ENCODE measurements at regions not wholly inside any gene's neighbourhood (a gene's known extent, or its start where the extent isn't known, plus 50 kb on each side); places are given as distances from the start of the nearest gene placed in this dataset.

GRCh38 chr14:85310491-85311272 is 219.3 kb upstream of the FLRT2 start:
- no peak overlapping the region for H3K23ac ChIP-seq (ENCODE audit: low read length)
- no peak overlapping the region for H4K8ac ChIP-seq (ENCODE audit: low read depth, low read length)
- H2BK120ac ChIP-seq (ENCODE audit: insufficient read depth, low read length, poor library complexity) = no peak overlapping the region
- no peak overlapping the region for H3K4ac ChIP-seq (ENCODE audit: low read depth, low read length)
- H3K4me3 ChIP-seq (ENCODE audit: low read depth, low read length) = no peak overlapping the region
- H3K79me2 ChIP-seq (ENCODE audit: control insufficient read depth, insufficient read depth, low read length, poor library complexity) = no peaks in the 10 kb centered on the region
- H2AFZ ChIP-seq (ENCODE audit: insufficient read depth, low read length, poor library complexity) = no peak overlapping the region
- H3K36me3 ChIP-seq (ENCODE audit: control insufficient read depth in 1 of 2, insufficient read depth in 2 of 2, low read length in 2 of 2) = no peaks in the 10 kb centered on the region
- H4K12ac ChIP-seq (ENCODE audit: low read depth, low read length) = no peak overlapping the region
- H2AK5ac ChIP-seq (ENCODE audit: low read length) = no peak overlapping the region
- no peak overlapping the region for H4K91ac ChIP-seq (ENCODE audit: low read depth, low read length)
- no peaks in the 10 kb centered on the region for H3K79me1 ChIP-seq (ENCODE audit: low read length)
- WGBS (ENCODE audit: extremely low coverage, insufficient coverage, insufficient read length) = no CpG with 5 or more reads among the region's 8 CpGs
- H3K4me1 ChIP-seq (ENCODE audit: control insufficient read depth in 1 of 2, insufficient read depth in 2 of 2, low read length in 2 of 2) = no peaks in the 10 kb centered on the region
- no peak overlapping the region for H2BK12ac ChIP-seq (ENCODE audit: low read length)
- no peaks in the 10 kb centered on the region for H3K27me3 ChIP-seq (ENCODE audit: insufficient read depth, low read length)
- DNase-seq = no peak
- no peak overlapping the region for H3K9ac ChIP-seq (ENCODE audit: low read length)
- no peak overlapping the region for H3K4me2 ChIP-seq (ENCODE audit: low read length)
- H3K14ac ChIP-seq (ENCODE audit: low read length) = no peak overlapping the region
- no peak overlapping the region for H3K18ac ChIP-seq (ENCODE audit: low read length)
- no peak overlapping the region for H3K27ac ChIP-seq (ENCODE audit: low read depth, low read length)
- H2BK5ac ChIP-seq (ENCODE audit: low read depth, low read length, poor library complexity) = no peak overlapping the region
- H3K9me3 ChIP-seq (ENCODE audit: insufficient read depth, low read depth, low read length) = peaks cover 2% of the 10 kb centered on the region

DNA sequence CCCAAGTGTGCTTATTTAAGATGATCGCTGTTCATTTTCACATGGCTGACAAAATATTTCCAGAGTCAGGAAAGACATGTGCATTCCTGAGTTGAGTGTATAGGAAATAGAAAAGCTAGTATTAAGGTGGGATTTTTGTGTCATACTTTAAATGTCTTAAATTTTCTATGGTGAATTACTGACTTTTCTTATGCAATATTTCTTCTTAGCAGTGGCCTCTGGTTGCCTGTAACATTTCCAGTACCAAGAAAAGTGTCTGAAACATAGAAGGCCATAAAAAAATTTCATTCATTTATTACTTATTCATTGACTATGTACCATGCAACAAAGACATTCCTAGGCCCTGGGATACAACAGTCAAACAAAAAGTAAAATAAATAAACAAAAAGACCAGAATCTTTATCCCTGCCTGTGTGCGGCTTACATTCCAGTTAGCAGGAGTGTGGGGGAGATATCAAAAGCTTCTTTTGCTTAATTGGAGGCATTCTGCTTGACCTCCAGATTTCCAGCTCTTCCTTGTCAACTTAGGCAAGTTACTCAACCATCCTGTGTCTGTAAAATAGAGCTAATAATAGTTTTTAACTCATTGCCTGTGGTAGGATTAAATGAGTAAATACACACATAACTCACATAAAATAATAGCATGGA is 216.3 kb upstream of the FLRT2 start:
- no peak overlapping the region for H4K91ac ChIP-seq (ENCODE audit: low read depth, low read length)
- H4K8ac ChIP-seq (ENCODE audit: low read depth, low read length) = no peak overlapping the region
- no peak overlapping the region for H3K27ac ChIP-seq (ENCODE audit: low read depth, low read length)
- no peak overlapping the region for H3K4ac ChIP-seq (ENCODE audit: low read depth, low read length)
- H4K12ac ChIP-seq (ENCODE audit: low read depth, low read length) = no peak overlapping the region
- H2BK12ac ChIP-seq (ENCODE audit: low read length) = no peak overlapping the region
- DNase-seq = no peak
- H3K9ac ChIP-seq (ENCODE audit: low read length) = no peak overlapping the region
- no peaks in the 10 kb centered on the region for H3K79me2 ChIP-seq (ENCODE audit: control insufficient read depth, insufficient read depth, low read length, poor library complexity)
- H2AK5ac ChIP-seq (ENCODE audit: low read length) = no peak overlapping the region
- no peak overlapping the region for H3K18ac ChIP-seq (ENCODE audit: low read length)
- no peak overlapping the region for H2BK5ac ChIP-seq (ENCODE audit: low read depth, low read length, poor library complexity)
- H3K9me3 ChIP-seq (ENCODE audit: insufficient read depth, low read depth, low read length) = peaks cover 2% of the 10 kb centered on the region
- H3K27me3 ChIP-seq (ENCODE audit: insufficient read depth, low read length) = no peaks in the 10 kb centered on the region
- no peaks in the 10 kb centered on the region for H3K79me1 ChIP-seq (ENCODE audit: low read length)
- H3K4me3 ChIP-seq (ENCODE audit: low read depth, low read length) = no peak overlapping the region
- WGBS (ENCODE audit: extremely low coverage, insufficient coverage, insufficient read length) = no CpG with 5 or more reads among the region's 2 CpGs
- H2BK120ac ChIP-seq (ENCODE audit: insufficient read depth, low read length, poor library complexity) = no peak overlapping the region
- H3K14ac ChIP-seq (ENCODE audit: low read length) = no peak overlapping the region
- no peaks in the 10 kb centered on the region for H3K36me3 ChIP-seq (ENCODE audit: control insufficient read depth in 1 of 2, insufficient read depth in 2 of 2, low read length in 2 of 2)
- H3K23ac ChIP-seq (ENCODE audit: low read length) = no peak overlapping the region
- H3K4me2 ChIP-seq (ENCODE audit: low read length) = no peak overlapping the region
- no peaks in the 10 kb centered on the region for H3K4me1 ChIP-seq (ENCODE audit: control insufficient read depth in 1 of 2, insufficient read depth in 2 of 2, low read length in 2 of 2)
- H2AFZ ChIP-seq (ENCODE audit: insufficient read depth, low read length, poor library complexity) = no peak overlapping the region

DNA sequence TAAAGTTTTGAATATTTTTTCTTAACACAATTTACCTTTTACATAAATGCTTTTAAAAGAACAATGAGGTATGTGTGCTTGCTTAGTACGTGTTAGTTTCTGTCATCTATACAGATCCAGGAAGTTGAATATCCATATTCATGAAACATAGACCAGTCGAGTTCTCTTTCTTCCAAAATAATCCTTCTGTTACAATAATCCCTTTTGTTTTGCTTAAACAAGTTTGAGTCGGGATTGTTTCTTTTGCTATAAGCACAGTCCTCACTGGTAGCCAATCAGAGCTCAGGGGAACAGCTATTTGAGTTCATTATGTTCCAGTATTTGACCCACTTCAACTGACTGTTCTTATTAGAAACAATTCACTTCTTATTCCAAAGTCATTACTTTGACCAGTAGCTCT is 214.7 kb upstream of the FLRT2 start:
- Histone ChIP-seq H3K79me2 (ENCODE audit: control insufficient read depth, insufficient read depth, low read length, poor library complexity) (no peaks in the 10 kb centered on the region), H3K9ac (ENCODE audit: low read length) (no peak overlapping the region), H2AK5ac (ENCODE audit: low read length) (no peak overlapping the region), H3K4ac (ENCODE audit: low read depth, low read length) (no peak overlapping the region), H4K12ac (ENCODE audit: low read depth, low read length) (no peak overlapping the region), H4K91ac (ENCODE audit: low read depth, low read length) (no peak overlapping the region), H2BK12ac (ENCODE audit: low read length) (no peak overlapping the region), H3K79me1 (ENCODE audit: low read length) (no peaks in the 10 kb centered on the region), H3K18ac (ENCODE audit: low read length) (no peak overlapping the region), H3K27me3 (ENCODE audit: insufficient read depth, low read length) (no peaks in the 10 kb centered on the region), H2BK120ac (ENCODE audit: insufficient read depth, low read length, poor library complexity) (no peak overlapping the region), H3K4me3 (ENCODE audit: low read depth, low read length) (no peak overlapping the region), H2AFZ (ENCODE audit: insufficient read depth, low read length, poor library complexity) (no peak overlapping the region), H4K8ac (ENCODE audit: low read depth, low read length) (no peak overlapping the region), H3K4me2 (ENCODE audit: low read length) (no peak overlapping the region), H3K9me3 (ENCODE audit: insufficient read depth, low read depth, low read length) (no peaks in the 10 kb centered on the region), H3K14ac (ENCODE audit: low read length) (no peak overlapping the region), H2BK5ac (ENCODE audit: low read depth, low read length, poor library complexity) (no peak overlapping the region), H3K23ac (ENCODE audit: low read length) (no peak overlapping the region), H3K4me1 (ENCODE audit: control insufficient read depth in 1 of 2, insufficient read depth in 2 of 2, low read length in 2 of 2) (no peaks in the 10 kb centered on the region), H3K27ac (ENCODE audit: low read depth, low read length) (no peak overlapping the region), H3K36me3 (ENCODE audit: control insufficient read depth in 1 of 2, insufficient read depth in 2 of 2, low read length in 2 of 2) (no peaks in the 10 kb centered on the region)
- WGBS (ENCODE audit: extremely low coverage, insufficient coverage, insufficient read length) = no CpG with 5 or more reads among the region's 3 CpGs
- DNase-seq = no peak

DNA sequence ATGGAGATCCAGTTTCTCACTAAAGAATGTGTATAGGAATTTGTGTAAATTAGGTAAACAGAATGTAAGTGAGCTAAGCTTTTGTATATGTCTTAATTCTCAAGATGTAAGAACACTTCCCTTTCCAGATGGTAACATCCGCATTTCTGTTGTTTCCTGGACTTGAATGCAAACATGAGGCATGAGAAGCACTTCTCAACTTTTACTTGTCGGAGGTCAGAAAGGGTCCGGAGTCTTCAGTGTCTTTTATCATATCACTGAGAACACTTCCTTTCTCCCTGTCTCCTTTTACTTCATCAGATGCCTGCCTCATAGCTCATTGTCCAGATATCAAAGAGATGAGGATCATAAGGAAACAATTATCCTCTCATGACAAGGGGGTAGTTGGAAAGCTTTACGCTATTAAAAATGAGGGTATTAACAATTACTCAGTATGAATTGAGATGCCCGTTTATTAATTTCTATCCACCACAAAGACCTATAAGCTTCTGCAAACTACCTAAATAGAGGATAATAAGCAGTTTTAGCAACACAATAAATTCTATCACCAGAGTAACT is 214.1 kb upstream of the FLRT2 start:
- H3K36me3 ChIP-seq (ENCODE audit: control insufficient read depth in 1 of 2, insufficient read depth in 2 of 2, low read length in 2 of 2) = no peaks in the 10 kb centered on the region
- no peaks in the 10 kb centered on the region for H3K79me2 ChIP-seq (ENCODE audit: control insufficient read depth, insufficient read depth, low read length, poor library complexity)
- no peak overlapping the region for H3K14ac ChIP-seq (ENCODE audit: low read length)
- H3K4me2 ChIP-seq (ENCODE audit: low read length) = no peak overlapping the region
- H3K27ac ChIP-seq (ENCODE audit: low read depth, low read length) = no peak overlapping the region
- H3K79me1 ChIP-seq (ENCODE audit: low read length) = no peaks in the 10 kb centered on the region
- no CpG with 5 or more reads among the region's 5 CpGs for WGBS (ENCODE audit: extremely low coverage, insufficient coverage, insufficient read length)
- no peak overlapping the region for H4K91ac ChIP-seq (ENCODE audit: low read depth, low read length)
- no peak overlapping the region for H4K12ac ChIP-seq (ENCODE audit: low read depth, low read length)
- H3K9me3 ChIP-seq (ENCODE audit: insufficient read depth, low read depth, low read length) = no peaks in the 10 kb centered on the region
- H2BK5ac ChIP-seq (ENCODE audit: low read depth, low read length, poor library complexity) = no peak overlapping the region
- no peak overlapping the region for H4K8ac ChIP-seq (ENCODE audit: low read depth, low read length)
- no peak overlapping the region for H2AFZ ChIP-seq (ENCODE audit: insufficient read depth, low read length, poor library complexity)
- no peak for DNase-seq
- H3K4me3 ChIP-seq (ENCODE audit: low read depth, low read length) = no peak overlapping the region
- H3K9ac ChIP-seq (ENCODE audit: low read length) = no peak overlapping the region
- H3K4ac ChIP-seq (ENCODE audit: low read depth, low read length) = no peak overlapping the region
- H3K27me3 ChIP-seq (ENCODE audit: insufficient read depth, low read length) = no peaks in the 10 kb centered on the region
- H2AK5ac ChIP-seq (ENCODE audit: low read length) = no peak overlapping the region
- no peaks in the 10 kb centered on the region for H3K4me1 ChIP-seq (ENCODE audit: control insufficient read depth in 1 of 2, insufficient read depth in 2 of 2, low read length in 2 of 2)
- H3K23ac ChIP-seq (ENCODE audit: low read length) = no peak overlapping the region
- no peak overlapping the region for H2BK120ac ChIP-seq (ENCODE audit: insufficient read depth, low read length, poor library complexity)
- H3K18ac ChIP-seq (ENCODE audit: low read length) = no peak overlapping the region
- H2BK12ac ChIP-seq (ENCODE audit: low read length) = no peak overlapping the region
